ENCODE measurements at regions not wholly inside any gene's neighbourhood (a gene's known extent, or its start where the extent isn't known, plus 50 kb on each side); places are given as distances from the start of the nearest gene placed in this dataset.

DNA sequence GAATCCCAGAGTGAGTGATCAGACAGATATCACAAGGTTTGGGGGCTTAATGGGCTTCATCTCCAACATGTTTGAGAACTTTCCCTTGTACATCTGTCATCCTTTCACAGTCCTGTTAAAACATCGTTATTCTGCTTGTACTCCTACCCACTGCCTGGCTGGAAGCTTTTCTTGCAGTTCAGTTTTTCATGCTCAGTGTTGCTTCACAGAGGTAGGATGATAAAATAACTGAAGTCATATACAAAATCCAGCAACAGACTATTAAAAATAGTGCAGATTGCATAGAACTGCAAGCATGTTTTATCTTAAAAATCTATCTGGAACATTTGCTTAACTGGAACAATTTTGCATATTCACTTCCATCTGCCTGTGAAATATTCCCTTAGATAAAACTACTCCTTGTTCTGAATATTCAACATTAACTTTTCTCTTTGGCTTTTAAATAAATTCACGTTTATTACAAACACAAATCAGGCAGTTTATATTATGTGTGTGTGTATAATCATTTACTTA, 579.6 kb upstream of the IGFBP7 start:
- no peak for DNase-seq (ENCODE audit: low read depth)

DNA sequence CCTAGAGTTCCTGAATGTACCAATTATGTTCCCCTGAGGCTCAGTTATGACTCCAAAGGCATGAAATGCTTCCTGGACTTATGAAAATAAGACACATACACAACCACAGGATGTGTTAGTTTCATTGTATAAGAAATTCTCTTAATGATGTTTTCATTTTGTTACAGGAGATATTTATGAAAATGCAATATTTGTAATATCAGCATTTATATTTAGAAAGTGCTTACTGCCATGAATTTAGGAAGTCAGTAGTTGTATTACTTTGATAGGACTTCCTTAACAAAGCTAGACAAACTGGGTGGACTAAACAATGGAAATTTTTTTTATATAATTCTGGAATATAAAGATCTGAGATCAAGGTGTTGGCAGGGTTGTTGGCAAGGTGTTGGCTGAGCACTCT, 572.1 kb upstream of the IGFBP7 start:
- no peak for DNase-seq (ENCODE audit: low read depth)

DNA sequence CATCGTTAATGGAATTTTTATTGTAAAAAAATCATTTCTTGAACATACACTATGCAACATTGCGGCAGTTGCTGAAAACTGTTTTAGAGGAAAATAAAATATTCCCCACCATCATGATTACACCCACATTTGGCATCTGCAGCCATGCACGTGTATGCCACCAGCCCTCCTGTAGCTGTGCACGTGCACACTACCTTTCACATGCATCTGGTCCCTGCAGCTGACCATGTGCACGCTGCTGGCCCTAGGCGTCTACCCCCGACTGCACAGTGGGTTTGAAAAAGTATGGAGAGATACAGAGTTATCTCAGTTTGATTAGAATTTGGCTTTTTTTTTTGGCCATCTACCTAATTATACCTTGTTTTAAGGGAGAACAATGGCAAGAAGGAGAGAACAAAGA, 569.8 kb upstream of the IGFBP7 start:
- no peak for DNase-seq (ENCODE audit: low read depth)

DNA sequence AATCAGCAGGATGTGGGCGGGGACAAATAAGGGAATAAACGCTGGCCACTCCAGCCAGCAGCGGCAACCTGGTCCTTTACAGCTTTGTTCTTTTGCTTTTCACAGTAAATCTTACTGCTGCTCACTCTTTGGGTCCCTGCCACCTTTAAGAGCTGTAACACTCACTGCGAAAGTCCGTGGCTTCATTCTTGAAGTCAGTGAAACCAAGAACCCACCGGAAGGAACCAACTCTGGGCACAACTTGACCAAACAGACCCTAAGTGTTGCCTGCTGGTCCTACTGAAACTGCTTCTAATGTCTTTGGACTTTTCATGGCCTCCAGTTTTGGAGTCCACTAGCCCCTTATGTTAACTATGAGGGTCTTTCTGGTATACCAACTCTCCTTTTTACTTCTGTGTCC, 566.2 kb upstream of the IGFBP7 start:
- DNase-seq (ENCODE audit: low read depth): no peak

DNA sequence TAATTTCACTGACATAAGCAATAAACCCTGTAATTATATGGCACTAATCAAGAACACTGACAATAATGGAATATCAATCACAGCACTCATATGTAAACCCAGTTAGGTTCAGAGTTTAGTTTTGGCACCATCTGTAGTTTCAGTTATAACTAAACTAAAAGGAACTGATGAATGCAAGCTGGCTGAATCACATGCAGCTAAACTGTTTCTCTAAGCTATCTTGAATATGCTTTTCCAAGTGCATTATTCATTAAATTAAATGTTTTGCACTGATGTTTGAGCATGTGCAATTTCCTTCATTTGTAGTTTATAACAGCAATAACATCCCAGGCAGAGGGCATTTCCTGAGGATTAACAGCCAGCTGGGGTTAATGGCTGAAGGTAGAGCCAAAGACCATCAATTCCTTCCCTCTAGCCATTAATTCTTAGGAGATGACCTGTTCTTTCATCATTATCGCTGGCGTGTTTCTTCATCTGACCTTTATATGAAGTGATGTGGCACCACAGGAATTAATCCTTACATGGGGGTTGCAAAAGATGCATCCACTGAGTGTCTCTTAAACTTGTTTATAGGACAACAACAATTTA, 562.8 kb upstream of the IGFBP7 start:
- no peak for DNase-seq (ENCODE audit: low read depth)

DNA sequence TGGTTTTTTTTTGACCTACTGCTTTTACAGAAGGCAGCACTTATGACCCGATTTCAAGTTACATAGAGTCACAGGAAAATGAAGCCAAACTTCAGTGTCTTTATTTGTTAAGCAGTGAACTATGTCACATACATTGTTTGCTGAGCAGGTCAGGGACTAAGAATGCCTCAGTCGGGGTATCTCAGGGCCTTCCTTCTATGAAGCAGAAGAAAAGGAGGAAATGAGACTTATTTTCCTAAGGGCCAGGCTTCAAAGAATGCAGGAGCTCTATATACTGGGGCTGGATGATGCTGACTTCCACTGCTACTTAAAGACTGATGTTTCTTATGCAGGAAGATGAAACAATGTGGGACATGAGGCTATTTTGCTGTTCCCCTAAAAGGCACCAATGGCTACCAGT, 558.4 kb upstream of the IGFBP7 start:
- no peak for DNase-seq (ENCODE audit: low read depth)

DNA sequence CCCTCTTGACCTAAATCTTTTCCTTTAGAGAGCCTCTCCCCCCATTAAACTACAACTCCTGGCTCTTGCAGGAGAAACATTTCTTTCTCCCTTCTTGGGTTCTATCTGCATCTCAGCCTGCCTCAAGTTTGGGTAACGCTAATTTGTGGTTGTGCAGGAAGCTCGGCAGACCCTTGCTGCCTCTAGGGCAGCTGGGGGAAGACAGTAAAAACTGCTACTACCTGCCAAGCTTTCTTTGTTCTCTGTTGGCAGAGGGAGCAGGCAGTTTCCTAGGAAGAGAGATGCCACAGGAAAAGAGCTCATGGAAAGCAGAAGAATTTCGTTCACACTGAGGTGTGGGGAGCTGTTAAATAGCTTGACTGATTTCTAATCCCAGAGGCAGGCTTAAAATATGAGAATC, 555.6 kb upstream of the IGFBP7 start:
- DNase-seq (ENCODE audit: low read depth): no peak

DNA sequence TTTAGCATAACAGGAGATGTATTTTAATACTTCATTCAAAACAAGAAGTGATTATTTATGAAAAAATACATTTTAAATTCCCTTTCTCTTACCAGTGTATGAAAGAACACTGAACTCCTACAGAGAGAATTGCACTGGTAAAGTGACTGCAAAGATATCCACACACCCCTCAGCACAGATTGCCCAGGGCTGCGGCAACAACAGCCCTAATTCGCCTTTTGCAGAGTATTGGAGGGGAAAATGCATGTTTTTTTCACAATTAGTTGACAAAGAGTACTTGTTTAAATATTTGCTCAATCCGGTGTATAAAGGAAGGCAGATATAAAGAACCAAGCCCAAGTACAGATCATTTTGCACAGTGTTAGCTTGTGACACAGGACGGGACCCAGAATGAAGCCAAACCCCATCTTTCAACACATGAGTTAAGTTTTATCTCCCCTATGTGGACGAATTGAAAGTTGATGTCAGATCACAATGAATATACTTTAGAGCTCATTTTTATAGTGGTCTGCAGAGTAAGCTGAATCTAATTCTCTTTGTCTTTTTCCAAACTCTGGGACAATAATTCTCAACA, 551.4 kb upstream of the IGFBP7 start:
- DNase-seq (ENCODE audit: low read depth): no peak

DNA sequence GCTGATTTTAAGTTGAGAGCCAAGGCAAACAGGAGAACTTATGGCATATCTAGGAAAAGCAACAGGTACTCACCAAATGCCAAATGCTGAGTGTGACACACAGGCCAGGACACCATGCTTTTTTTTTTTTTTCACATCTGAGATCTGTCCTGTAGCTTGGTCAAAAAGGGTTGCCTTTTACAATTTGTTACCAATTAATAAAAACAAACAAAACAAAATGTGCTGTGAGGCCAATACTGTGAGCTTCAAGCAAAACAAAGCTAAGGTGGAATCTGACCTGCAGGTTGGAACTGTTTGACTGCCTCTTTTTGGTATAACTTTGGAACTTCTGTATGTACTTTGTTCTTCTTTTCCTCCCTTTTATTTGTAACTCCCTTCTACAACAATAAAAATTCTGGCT, 548.5 kb upstream of the IGFBP7 start:
- DNase-seq (ENCODE audit: low read depth): no peak

DNA sequence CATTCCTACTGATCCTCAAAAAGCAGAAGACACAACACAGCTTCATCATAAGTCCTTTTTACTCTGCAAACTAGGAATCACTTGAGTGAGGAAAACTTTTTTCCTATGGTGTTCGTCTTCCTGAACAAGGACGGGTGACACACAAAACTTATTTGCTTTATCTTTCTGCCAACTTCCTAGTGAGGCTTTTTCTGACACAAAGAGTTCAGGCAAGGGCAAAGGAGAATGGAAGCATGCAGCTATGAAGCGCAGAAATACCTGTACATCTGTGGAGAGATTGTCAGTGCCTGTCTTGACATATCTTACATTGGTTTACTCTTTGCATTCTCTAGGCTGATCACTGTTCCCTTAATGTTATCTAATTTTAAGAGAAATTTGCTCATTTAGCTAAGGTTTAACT, 548.0 kb upstream of the IGFBP7 start:
- DNase-seq (ENCODE audit: low read depth): no peak

DNA sequence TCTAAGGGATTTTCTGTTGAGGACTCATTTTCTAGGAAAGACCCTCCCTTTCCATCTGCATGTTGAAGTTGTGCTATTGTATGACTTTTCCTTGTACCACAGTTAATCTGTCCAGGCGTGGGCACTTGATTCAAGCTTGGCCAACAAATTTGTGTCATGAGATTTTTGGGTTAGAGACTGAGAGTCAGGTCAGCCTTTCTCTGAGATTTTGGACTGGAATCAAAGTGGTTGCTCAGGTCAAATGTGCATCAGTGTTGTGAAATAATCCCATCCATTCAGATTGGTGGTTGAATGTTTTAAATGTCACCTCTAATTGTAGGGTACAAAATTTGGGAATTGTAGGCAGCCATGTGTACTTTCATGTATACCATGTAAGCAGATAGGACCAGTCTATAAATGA, 545.2 kb upstream of the IGFBP7 start:
- DNase-seq (ENCODE audit: low read depth): no peak

DNA sequence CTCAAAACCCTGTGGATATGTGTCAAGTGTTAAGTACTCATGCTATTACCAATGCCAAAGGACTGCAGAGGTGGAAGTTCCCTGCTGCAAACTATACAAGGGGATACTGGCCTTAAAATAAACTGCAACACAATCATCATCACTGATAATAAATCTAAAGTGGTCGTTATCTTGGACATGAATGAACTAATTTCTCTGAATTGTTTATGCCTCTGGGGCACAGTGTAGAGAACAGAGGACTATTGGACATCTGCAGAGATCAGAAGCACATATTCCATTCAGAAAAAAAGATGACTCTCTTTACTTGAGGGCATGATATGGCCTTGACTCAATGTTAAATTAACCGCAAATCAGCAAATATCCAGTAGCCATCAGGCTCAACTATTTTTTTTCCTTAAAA, 542.6 kb upstream of the IGFBP7 start:
- DNase-seq (ENCODE audit: low read depth): no peak

DNA sequence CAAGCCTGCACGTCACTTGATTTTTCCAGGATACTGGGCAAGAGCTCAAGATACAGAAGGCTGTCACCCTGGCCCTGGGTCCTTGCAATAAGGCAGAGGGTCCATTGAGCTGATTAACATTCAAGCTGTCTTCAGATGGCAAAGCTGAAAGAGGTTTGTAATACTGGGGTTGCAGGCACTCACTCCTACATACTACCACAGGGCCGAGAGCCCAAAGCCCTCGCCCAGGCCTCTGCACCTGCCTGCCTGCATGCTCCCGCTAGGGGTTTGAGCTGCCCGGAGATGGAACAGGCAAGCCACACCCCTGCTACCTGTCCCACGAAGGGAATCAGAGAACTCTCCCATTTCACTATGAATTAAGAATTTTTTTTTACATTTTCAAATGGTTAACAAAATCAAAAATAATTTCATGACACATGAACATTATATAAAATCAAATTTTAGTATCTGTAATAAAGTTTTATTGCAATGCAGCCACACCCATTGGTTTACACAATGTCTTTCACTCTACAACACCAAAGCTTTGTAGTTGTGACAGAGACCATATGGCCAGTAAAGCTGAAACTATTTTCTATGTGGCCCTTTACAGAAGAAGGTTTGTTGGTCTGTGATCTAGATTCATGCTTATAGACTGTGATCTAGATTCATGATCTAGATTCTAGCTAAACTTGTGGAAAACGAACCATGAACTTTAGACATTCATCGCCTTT, 530.4 kb upstream of the IGFBP7 start:
- no peak for DNase-seq (ENCODE audit: low read depth)

DNA sequence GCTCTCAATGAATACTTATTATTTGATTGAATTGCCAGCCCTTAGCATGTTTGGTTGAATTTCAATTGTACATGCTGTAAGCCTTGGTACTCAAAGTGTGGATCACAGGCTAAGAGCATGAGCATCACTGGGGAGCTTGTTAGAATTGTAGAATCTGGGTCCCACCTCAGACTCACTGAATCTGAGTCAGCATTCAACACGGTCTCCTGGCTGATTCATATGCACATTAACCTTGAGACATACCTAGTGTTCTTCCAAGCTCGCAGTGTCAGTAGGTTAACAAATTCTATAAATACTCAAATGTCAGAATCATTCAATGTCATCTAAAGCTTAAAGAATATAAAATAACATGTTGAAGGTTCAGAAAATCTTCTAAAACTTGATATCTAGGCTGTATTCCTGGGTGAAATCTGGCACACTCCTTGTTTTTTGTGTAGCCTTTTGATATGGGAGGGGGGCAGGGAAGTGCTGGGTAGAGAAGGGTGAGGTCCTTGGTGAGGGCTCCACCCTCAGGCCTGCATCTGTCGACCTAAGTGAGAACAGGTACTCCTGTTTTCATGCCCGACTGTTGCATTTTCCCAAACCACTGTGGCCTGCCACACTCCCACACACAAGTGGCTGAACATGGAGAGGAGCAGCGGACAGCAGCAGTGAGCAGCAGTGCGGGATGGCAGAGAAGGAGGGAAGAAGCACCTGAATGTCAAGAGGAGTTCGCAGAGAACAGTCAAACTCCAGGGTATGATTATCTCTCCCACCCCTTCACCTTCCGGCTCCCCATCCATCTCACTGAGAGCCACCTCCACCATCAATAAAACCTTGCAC, 529.6 kb upstream of the IGFBP7 start:
- no peak for DNase-seq (ENCODE audit: low read depth)

DNA sequence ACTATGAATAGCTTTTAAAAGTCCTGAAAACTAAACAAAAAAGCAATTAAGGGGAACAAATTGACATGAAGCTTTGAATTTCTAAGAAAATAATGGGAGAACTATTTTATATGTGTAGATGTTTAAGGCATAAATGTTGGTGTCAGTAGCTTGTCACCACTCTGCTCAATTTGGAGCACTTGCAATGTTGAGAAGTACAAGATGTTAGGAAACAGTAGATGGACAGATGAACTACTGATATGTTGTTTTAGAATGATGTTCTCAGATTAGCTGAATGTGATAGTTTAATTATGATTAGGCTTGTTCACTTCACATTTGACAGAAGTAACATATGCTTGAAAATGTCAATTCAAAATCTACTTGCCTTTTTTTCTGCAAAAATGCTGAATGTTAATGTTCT, 525.7 kb upstream of the IGFBP7 start:
- no peak for DNase-seq (ENCODE audit: low read depth)

DNA sequence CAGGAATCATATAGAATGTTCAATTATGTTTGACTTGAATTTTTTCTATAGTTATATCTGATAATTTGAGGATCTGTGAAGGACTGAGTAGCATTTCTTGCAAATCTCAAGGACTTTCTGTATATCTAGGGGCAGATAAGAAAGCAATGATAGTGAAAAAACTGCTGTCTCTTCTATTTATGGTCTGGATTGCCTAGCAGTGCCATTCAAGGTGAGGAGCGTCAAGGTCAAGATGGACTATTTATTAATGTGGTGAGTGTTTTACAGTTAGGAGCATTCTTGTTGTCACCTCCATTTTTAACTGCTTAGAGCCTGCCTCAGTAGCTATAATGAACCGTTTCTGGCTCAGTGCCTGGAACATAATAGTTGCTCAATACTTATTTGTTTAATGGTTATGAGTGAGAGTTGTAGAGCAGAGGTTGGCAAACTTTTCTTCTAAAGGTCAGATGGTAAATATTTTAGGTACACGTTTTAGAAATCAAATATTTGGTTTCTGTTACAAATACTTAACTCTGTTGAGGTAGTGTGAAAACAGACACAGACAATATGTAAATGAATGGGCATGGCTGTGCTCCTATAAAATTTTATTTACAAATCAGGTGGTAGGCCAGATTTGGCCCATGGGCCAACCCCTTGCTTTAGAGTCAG, 523.2 kb upstream of the IGFBP7 start:
- DNase-seq (ENCODE audit: low read depth): no peak

DNA sequence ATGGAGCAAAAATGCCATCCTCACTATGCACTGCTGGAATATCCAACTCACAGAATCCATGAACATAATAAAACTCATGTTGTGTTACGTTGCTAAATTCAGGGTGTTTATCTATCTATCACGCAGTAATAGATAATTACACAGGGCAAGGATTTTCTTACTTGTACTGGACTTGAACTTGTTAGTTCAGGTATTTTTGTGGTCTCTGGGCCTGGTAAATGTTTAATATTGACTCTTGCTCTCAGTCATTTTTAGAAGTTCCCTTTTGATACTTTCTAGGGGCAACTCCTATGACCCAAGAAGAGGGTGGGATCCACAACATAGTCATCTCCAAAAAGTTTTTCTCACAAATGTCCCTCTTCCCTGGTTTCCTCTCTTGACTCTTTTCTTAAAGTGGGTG, 522.4 kb upstream of the IGFBP7 start:
- no peak for DNase-seq (ENCODE audit: low read depth)

DNA sequence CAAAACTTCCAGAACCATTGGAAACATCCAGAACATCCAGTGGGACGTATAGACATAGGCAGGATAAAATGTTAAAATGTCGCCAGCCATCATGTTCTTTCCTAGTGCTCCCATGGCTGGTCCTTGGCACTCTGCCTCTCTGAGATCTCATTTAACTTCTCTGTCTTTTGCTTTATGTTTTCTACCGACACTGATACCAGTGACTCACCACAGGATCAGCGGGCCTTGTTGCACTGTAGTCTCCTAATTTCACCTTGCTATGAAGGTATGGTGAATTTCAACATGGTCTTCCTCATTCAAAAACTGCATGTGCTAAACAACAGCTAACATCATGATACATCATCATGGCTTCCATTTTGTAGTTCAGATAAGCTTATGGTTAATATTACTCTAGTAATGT, 521.0 kb upstream of the IGFBP7 start:
- DNase-seq (ENCODE audit: low read depth): no peak

DNA sequence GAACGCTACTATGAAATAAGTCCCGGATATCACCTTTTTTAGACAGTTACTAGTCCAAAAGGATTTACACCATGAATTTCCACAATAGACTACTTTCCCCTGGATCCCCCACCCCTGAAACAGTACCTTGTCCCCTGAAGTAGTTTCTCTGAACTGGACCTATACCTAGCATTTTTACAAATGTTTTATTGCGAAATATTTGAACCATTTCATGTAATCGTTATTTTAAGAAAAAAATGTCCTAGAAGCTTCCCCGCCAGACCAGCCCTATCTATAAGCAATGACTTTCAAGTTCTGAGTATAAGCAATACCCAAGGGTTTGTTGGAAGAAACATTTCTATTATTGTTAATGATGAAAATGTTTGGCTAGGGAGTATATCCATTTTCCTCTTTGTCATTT, 517.8 kb upstream of the IGFBP7 start:
- no peak for DNase-seq (ENCODE audit: low read depth)

DNA sequence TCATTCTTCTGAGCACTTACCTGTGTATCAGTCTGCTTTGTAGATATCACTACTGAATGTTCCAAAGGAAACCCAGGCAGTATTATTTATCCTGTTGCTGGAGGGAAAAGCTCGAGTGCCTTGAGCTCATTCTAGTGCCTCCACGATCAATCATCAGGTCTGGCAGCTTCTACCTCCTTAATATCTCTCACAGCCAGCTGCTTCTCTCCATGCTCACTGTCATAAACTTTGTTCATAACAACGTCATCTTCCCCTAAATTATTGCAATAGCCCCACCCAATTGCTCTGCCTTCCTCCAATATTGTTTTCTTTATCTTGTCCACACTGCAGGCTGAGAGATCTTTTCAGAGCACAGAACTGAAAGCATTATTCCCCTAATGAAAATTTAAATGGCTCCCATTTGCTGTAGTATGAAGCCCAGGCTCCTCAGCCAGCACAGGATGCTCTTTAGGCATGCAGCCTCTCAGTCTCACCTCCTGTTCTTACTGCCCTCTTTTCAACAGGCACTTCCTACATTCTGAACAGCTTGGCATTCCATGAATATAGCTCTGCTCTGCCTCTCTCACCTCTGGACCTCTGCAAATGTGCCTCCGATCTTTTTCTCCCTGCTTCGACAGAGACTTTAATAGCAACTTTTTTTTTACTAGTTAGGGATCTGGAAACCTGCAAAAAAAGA, 504.2 kb upstream of the IGFBP7 start:
- DNase-seq (ENCODE audit: low read depth): no peak

DNA sequence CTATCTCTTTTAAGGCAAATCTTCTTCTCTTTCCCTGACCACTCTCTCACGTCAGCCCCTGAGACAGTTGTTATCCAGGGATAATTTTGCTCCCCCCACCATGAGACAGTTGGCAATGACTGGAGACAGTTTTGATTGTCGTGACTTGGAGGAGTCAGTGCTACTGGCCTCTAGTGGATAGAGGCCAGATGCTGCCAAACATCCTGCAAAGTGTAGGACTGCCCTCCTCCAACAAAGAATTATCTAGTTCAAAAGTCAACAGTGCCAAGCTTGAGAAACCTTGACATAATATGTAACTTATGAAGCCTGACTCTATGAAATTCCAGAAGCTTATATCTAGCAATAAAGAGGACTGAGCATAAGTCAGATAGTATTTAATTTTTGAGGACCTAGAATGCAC, 502.1 kb upstream of the IGFBP7 start:
- DNase-seq (ENCODE audit: low read depth): no peak

Measured in stimulated activated CD8-positive, alpha-beta memory T cell treated with anti-CD3 and anti-CD28 coated beads, Interleukin-7, amount 100 ng/mL, for 24 hours (primary cell).